ENCODE measurements at regions not wholly inside any gene's neighbourhood (a gene's known extent, or its start where the extent isn't known, plus 50 kb on each side); places are given as distances from the start of the nearest gene placed in this dataset.

DNA sequence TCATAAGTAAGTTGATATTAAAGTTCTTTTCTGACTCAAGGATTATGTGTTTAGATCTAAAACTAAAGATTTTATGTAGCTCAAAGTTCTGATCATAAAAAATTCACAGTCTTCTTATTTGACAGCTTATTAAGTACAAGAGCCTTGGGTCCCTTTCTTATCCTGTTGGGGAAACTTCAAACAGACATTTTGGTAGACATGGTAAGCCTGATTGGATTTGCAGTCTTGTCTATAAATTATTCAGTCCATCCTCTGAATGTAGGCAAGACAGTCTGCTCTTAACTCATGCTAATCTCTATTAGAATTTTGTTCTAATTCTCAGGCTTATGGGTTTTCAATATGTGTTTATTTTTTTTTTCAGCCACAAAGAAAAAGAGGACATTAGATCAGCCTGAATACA is 1718.7 kb upstream of the SLC10A2 start:
- no peak for DNase-seq (ENCODE audit: low read depth)

DNA sequence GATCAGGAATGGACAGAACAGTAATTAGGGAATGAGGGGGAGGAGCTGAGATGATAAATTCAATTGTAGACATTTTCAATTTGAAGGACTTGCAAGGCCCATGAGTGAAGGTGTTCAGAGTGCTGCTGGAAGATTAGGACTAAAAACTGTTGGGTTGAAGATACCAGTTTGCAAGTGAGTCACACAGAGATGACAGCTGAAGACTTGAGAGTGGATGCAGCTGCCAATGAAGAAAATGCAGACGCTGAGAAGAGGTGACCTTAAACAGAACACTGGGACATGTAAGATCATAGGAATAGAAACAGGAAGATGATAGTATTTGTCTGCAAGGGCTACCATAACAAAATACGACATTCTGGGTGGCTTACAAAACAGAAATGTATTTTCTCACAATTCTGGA is 1716.5 kb upstream of the SLC10A2 start:
- DNase-seq (ENCODE audit: low read depth): no peak

DNA sequence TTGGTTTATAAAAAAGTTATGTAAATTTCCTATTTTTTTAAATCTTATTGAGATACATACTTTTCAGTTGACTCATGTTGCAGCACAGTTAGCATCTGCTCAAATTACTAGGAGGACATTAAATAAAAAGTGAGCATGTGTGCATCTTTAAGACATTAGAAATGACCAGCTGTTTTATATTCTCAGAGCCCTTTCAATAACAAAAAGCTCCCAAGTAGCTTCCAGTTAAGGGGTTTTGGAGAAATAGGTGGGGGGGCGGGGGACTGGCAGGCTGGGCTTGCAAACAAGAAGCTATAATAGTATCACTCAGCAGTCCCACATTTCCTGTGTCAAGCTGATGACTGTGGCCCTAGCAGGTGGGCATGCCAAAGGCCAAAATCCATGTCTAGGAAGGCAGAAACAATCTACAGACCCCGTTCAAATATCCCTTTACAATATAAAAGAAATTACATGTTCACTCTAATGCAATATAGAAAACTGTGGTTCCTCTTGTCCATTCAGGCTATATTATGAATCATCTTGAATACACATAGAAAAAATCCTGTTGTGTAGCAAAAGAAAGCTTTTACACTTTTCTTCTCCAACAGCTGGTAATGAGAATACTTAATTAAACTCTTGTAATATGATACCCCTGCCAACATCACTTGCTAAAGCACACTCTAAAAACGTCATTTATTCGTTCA is 1713.2 kb upstream of the SLC10A2 start:
- no peak for DNase-seq (ENCODE audit: low read depth)

DNA sequence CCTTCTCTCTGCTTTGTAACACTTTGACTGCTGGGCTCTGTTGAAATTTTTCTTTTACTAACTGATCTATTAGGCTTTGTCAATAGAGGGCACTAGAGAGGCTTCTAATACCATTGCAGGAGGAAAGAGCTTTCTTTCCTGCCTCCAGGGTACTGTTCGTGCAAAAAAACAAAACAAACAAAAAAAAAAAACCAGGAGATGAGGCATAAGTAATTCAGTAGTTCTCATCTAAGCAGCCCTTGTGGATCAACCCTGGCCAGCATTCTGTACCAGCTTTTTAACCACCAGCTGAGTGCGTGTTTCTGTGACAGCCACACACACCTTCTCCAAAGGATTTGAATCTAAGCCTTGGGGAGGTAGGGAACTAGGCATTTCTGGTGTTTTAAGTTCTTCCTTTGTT is 1707.6 kb upstream of the SLC10A2 start:
- no peak for DNase-seq (ENCODE audit: low read depth)

DNA sequence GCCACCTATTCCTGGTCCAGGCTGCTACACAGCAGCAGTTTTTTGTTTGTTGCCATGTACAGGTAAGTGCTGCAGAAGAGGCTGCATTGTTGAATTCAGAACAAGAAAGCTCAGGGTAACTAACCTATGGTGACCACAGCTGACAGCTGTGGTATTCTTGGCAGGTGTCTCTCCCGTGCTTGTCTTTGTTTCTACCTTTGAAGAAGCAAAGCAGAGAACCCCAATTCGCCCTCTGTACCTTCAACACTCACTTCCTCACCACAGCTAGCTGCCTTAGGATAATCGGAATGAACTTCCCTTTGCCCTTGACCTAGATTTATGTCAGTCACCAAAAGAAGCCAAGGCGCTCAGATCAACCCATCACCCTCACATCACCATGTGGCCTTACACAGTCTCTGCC is 1703.3 kb upstream of the SLC10A2 start:
- no peak for DNase-seq (ENCODE audit: low read depth)

DNA sequence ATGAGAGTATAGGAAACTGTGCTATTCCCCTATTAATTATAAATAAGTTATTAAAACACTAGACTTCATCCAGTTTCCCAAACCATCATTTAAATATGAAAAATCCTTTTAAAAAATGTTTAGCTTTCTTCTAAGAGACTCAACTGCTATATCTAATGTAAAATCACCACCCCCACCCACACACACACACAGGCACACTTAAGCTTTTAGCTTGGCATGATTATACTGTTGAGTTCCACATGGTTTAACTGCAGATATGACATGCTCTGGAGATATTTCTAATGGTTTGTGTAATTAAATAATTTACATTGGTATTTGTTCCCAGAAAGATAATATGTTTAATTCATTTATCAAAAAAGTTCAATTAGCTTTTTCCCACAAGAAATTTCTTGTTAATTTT is 1700.1 kb upstream of the SLC10A2 start:
- no peak for DNase-seq (ENCODE audit: low read depth)

DNA sequence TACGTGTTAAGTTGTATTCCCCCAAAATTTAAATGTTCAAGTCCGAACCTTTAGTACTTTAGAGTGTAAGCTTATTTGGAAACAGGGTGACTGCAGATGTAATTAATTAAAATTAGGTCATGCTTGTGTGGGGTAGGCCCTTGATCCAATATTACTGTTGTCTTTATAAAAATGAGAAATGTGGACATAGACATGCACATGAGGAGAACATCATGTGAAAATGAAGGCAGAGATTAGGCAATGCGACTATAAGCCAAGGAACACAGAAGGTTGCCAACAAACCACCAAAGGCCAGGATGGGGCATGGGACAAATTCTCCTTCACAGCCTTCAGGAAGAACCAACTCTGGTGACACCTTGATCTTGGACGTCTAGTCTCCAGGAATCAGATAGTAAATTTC is 1698.4 kb upstream of the SLC10A2 start:
- no peak for DNase-seq (ENCODE audit: low read depth)

DNA sequence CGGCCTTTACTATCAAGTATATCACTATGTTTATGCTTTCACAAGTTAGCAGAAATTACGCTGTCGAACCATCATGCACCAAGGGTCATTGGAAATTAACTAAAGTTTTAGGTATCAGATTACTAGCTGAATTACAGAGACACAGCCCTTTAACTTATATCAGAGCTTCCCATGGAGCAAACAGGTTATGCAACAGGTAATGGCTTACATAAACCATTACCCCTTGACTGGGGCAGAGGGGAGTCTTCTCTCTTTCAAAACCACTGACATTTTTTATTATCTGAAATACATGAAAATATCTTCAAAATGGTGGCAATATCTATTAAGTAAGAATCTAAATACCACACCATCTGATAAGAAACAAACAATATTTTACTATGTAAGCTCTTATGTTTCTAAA is 1692.9 kb upstream of the SLC10A2 start:
- DNase-seq (ENCODE audit: low read depth): no peak

DNA sequence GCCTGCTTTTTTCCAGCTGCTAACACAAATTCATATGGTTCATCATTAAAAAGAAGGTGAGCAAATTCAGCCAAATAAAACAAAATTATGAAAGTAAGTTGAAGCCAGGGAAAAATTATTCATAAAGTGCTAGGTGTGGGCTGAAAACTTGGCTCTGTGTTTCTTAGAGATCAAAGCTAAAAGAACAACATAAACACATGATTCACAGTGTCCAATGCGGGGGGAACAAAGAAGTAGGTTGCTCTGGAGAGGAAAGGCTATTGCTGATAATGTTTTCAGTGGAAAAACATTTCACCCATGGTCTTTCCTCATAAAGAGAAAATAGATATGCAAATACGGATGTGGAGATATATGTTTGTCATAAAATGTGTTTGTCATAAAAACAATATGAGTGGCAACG is 1691.5 kb upstream of the SLC10A2 start:
- DNase-seq (ENCODE audit: low read depth): no peak

DNA sequence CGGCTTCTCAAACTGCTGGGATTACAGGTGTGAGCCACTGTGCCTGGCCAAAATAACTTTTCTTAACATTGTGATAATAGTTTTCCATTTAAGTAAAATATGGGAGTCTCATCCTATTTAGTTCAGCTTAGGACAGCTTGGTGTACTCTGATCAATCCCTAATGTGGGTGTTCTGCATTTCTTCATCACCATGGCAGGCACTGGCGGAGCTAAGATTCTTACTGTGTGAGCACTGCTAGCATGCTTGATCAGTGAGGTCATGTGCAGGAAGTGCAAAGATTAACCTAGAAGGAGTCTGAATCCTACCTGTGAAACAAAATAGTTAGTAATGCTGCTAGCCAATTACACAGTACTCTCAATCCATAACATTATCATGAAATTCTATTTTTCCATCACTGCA is 1684.2 kb upstream of the SLC10A2 start:
- DNase-seq (ENCODE audit: low read depth): no peak

DNA sequence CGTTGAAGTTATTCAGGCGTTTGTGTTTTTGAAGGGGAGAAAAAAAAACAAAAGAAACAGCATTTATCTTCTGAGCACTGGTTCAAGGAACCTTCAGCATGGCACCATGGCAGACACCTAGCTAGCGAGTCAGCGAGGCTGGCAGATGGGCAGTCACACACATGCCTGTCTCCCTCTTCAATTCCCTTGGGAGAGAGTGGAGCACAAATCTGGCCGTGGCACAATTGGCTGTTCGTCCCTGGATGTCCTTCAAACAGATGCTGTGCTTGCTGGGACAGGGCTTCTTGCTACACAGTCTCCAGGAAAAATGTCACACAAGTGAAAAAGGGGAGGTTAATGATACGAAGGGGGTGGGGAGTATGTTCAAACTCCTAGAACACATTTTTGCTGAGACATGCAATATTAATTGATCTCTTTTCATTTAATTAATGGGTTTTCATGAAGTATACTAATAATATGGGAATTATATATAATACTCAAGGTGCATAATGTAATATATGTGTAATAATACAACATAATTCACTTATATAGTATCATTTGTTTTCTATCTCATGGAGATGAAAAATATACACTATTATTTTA is 1674.5 kb upstream of the SLC10A2 start:
- no peak for DNase-seq (ENCODE audit: low read depth)

DNA sequence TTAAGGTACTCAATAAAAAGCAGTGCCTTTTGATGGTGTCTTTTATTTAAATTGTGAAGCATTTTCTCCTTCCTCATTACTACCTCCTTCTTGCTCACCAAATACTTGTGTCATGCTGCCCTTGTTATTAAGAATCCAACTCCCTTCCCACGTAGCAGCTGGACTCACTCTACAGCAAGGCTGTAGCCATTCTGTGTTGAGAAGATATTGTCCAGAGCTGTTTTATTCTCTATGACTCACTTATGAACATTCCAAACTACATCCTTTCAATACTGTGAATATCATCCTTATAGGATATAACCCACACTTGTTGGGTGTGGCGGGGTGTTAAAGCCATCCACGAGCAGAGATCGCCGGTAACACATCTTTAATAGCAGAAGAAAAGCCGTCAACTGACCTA is 1671.5 kb upstream of the SLC10A2 start:
- DNase-seq (ENCODE audit: low read depth): no peak

DNA sequence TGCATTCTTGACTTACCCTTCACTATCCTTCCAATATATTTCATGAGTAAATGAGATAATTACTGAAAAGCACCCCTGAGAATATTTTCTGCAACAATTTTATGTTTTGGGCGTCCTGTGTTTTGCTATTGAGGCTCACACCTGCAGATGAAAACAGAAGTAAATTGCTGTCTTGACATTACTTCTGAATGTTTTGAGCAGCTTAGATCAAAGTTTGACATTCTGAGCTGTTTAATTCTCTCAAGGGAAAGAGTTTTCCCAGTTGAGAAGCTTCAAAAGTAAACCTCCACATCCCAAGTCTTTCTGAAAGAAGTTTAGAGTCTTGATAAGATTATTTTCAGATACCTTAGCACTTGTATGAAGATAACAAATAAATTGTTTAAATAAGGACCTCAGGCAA is 1667.2 kb upstream of the SLC10A2 start:
- no peak for DNase-seq (ENCODE audit: low read depth)

DNA sequence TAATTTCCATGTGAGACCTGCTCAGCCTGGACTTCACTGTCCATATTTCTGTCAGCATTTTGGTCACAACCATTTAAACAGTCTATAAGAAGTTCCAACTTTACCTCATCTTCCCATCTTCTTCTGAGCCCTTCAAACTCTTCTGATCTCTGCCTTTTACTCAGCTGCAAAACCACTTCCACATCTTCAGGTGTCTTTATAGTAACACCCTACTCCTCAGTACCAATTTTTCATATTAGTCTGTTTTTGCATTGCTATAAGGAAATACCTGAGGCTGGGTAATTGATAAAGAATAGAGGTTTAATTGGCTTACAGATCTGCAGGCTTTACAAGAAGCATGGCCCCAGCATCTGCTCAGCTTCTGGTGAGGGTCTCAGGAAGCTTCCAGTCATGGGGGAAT is 1648.9 kb upstream of the SLC10A2 start:
- no peak for DNase-seq (ENCODE audit: low read depth)

DNA sequence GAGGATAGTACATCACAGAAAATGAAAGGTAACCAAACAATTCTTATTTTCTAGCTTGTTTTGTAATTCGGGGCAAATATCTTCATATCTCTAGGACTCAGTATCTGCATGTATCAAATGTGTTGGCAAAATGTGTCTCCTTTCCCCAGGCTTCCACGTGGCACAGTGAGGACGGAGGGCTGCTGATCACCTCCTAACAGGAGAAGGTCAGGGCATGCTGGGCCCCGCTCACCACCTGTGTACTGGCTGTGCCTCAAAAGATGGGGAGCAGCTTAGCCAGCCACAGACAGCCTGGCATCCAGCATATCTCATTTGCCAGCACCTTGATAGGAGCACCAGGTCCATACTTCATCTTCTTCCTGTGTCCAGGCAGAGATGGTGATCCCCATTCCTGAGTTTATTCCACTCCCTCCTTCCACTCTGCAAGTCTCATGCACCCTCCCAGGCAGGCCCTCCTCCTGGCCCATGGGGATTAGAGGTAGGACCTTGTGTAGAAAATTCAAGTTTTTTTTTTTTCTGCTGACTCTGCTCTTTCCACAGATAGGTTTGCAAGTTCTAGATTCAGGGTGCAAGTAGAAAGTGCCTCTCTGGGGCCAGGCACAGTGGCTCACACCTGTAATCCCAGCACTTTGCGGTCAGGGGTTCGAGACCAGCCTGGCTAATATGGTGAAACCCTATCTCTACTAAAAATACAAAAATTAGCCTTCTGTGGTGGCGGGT is 1639.0 kb upstream of the SLC10A2 start:
- DNase-seq (ENCODE audit: low read depth): no peak

DNA sequence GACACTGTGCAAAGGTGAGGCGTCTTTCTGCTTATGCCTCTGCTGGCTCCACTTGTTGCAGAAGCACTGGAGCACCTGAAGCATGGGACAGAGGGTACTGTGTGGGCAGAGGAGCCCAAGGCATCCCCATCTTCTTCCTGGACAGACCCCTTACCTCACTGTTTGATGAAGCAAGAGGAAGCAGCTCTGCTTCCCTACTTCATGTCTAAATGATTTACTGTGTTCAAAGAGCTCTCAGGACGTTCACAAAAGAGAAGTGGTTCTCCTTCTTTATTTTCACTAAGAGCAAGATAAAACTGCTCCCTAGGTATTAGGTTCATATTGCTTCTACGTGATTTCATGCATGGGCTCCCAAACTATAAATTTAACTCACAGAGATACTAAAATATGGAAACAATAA is 1635.4 kb upstream of the SLC10A2 start:
- no peak for DNase-seq (ENCODE audit: low read depth)

DNA sequence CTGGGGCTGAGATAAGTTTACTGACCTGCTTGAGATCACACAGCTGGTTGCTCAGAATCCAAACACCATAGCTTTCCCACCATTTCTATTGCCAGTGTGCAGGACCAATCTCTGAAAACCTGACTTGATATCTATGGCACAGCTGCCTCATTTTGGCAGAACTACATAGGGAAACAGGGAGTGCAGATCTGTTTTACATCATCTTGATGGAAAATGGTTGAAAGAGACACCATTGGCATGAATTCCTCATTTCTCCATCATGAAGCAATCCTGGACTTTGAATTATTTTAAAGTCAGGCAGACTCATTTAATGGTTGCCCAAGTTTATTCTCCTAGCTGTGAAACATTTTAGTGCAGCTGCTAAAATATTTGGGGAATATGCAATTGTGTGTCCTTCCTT is 1628.2 kb upstream of the SLC10A2 start:
- DNase-seq (ENCODE audit: low read depth): no peak

DNA sequence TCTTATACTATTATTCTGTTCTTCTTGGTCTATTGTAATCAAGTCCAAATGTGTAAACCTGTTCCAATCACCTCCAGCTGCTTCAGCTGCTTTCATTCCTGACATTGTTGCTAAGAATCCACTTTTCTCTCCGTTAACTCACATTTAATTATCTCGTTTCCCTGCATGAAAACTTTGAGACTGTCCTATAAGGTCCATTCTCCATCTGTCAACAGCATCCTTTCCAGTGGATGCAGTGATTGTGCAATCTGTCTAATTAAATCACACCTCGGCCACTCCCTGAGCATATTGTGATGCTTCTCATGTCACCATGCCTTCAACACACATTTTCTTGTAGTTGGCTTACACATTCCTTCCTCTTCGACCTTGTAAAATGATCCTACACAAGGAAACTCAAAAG is 1626.9 kb upstream of the SLC10A2 start:
- DNase-seq (ENCODE audit: low read depth): no peak

DNA sequence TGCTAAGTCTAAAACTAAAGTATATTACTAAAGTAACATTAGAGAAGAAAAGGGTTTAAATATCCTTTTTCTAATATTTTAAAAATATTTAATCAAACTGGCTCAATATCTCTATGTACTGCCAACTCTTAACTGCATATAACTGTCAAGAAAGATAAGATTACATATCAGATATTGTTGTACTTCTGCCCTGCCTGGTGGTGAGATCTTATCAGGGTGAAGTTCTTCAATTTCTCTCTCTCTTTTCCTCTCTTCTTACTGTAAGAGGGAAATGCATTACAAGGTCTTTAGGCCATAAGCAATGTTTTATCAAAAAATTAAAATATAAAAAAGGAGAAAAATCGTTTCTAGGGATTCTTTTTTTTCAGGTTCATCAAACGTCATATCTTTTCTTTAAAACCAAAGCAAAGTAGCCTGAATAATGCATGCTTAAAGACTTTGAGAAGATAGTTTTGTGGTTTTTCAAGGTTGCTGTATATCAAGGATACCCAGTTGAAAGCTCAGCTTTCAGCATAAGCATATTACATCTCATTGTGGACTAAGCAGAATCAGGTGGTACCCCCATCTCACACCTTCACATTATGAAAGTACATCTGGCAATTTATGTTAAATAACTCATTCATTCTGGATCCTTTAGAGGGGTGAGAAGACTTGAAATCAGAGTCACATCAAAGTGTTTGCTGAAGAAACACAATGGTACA is 1625.7 kb upstream of the SLC10A2 start:
- no peak for DNase-seq (ENCODE audit: low read depth)

DNA sequence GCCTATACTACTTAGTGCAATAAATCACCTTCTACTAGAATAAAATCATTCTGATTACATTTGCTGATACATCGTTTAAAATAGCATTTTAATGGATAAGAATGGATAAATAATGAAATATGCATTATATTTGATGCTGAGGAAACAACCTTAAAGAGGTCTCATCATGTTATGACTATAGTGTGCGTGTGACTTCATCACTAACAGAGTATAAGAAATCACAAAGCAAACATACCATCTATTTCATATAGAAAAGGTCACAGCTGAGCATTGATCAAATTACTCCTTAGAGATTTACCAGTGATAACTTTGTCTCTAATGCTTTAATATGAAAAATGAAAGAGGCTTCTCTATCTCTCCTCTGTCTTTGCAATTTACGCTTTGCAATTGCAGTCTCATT is 1620.3 kb upstream of the SLC10A2 start:
- DNase-seq (ENCODE audit: low read depth): no peak

DNA sequence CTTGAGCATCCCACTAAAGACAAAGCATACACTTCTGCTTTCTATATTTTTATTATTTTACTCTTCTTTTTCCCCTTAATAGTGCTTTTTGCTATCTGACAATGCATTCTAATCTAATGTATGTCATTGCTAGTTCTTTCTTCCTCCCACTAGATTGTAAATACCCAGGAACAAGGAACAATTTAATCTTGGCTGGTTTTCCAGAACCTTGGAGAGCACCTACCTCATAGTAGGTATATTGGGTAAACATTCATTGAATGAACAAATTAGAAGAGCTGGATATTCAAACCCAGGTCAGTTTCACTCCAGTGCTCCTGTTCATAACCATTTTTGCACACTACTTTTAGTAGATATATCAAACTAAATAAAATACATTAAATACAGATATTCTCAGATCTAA is 1617.6 kb upstream of the SLC10A2 start:
- no peak for DNase-seq (ENCODE audit: low read depth)

DNA sequence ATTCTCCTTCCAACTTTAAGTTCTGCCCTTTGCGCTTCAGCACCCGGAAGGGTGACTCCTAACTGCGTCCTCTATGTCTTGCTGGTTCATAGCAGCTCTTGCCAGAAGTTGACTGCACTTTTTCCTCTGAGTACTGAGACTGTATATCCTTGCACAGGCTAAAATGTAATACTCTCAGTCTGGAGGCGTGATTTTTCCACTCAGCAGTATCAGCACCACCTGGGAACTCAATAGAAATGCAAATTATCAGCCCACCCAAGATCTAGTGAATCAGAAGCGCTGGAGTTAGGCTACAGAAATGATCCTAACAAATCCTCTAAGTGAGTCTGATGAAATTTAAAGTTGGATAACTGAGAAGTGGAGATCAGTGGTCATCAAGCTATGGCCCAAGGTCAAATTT is 1611.9 kb upstream of the SLC10A2 start:
- DNase-seq (ENCODE audit: low read depth): no peak

DNA sequence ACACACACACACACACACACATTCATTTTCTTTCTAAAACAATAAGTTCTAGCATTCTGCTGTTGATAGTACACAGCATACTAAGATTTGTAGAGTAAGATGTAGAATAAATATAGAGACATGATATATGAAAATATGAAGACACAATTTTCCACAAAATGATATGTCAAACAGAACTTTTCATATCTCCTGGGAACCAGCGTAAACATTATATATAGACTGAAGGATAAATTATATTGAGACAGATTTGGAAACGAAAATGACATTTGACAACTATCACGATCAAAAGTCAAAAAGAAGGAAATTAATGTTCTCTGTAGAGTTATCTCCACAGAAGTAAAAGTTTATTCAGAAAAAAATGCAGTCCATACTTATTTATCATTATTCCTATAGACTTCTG is 1605.7 kb upstream of the SLC10A2 start:
- no peak for DNase-seq (ENCODE audit: low read depth)

Data from forelimb muscle (tissue), 1 donor.